ENCODE measurements at regions not wholly inside any gene's neighbourhood (a gene's known extent, or its start where the extent isn't known, plus 50 kb on each side); places are given as distances from the start of the nearest gene placed in this dataset.

DNA sequence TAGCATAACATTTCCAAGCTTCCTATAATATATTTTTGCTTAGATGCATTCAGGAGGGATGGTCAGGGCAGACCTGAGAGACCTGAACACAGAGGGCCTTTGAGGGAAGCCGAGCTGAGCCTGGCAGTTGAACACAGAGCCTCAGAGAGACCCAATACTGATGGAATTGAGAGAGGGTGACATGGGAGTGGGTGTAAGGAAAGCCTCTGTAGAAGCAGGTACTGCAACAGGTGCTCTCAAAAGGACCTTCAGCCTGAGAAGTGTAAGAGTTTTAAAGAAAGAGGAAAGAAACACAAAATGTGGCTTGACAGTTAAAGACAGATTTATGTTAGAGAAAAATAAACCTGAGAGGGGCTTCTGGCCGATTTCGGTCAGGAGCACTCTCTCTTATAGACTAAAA is 73.9 kb upstream of the PGBD5 start:
- Histone ChIP-seq H3K27ac (ENCODE audit: low read depth in 2 of 2, low read length in 1 of 2) (no peak overlapping the region), H2AFZ (ENCODE audit: low read depth) (no peak overlapping the region), H3K27me3 (ENCODE audit: insufficient read depth) (no peaks in the 10 kb centered on the region), H3K9me2 (no peaks in the 10 kb centered on the region), H3K4me1 (ENCODE audit: control insufficient read depth in 1 of 2, insufficient read depth in 2 of 2, low read depth in 1 of 2, low read length in 1 of 2) (no peaks in the 10 kb centered on the region; a peak in 1 of 4 replicates), H3K4me3 (ENCODE audit: low read depth in 2 of 2, low read length in 1 of 2) (no peak overlapping the region), H3F3A (replicated peaks; ENCODE audit: insufficient read depth) (no peaks in the 10 kb centered on the region), H4K20me1 (ENCODE audit: insufficient read depth) (no peaks in the 10 kb centered on the region), H3K79me2 (ENCODE audit: insufficient read depth) (no peaks in the 10 kb centered on the region), H3K36me3 (replicated peaks in 1 of 2; ENCODE audit: control insufficient read depth in 1 of 2, insufficient read depth in 2 of 2, low read length in 1 of 2) (no peaks in the 10 kb centered on the region), H3K9me3 (no peaks in the 10 kb centered on the region), H3K9ac (no peak overlapping the region), H3K4me2 (no peak overlapping the region)
- 10% methylated on average over 3 of the region's 3 CpGs for WGBS (ENCODE audit: low lambda C conversion rate)
- ChIA-PET POLR2A (no interaction called here), CTCF (no interaction called here)
- no peak for DNase-seq
- TF ChIP-seq JUND (IDR thresholded peaks at IDR 0.05) (no peak), EZH2phosphoT487 (IDR thresholded peaks at IDR 0.05; ENCODE audit: borderline replicate concordance, low read depth) (no peak), FOXM1 (IDR thresholded peaks at IDR 0.05; ENCODE audit: low read depth) (no peak), GATA2 (CRISPR knock-in tag; IDR thresholded peaks at IDR 0.05) (no peak), GABPA (IDR thresholded peaks at IDR 0.05; ENCODE audit: low read depth) (no peak), ELF1 (IDR thresholded peaks at IDR 0.05) (no peak), TEAD4 (IDR thresholded peaks at IDR 0.05; ENCODE audit: borderline replicate concordance, insufficient read depth) (no peak), MAX (IDR thresholded peaks at IDR 0.05; ENCODE audit: low read depth) (no peak), NFIC (IDR thresholded peaks at IDR 0.05; ENCODE audit: borderline replicate concordance) (no peak), TAF1 (IDR thresholded peaks at IDR 0.05; ENCODE audit: borderline replicate concordance, low read depth, low read length) (no peak), SMC3 (IDR thresholded peaks at IDR 0.05; ENCODE audit: low read depth, low read length) (no peak), POLR2AphosphoS5 (IDR thresholded peaks at IDR 0.05; ENCODE audit: low read depth, low read length) (no peak), SIN3A (IDR thresholded peaks at IDR 0.05; ENCODE audit: borderline replicate concordance, low read depth, low read length) (no peak), EP300 (IDR thresholded peaks at IDR 0.05; ENCODE audit: borderline replicate concordance in 1 of 2, low read depth in 1 of 2, low read length in 1 of 2) (no peak), FOXJ3 (CRISPR knock-in tag; IDR thresholded peaks at IDR 0.05) (no peak)
- TF ChIP-seq, protein P1, sequence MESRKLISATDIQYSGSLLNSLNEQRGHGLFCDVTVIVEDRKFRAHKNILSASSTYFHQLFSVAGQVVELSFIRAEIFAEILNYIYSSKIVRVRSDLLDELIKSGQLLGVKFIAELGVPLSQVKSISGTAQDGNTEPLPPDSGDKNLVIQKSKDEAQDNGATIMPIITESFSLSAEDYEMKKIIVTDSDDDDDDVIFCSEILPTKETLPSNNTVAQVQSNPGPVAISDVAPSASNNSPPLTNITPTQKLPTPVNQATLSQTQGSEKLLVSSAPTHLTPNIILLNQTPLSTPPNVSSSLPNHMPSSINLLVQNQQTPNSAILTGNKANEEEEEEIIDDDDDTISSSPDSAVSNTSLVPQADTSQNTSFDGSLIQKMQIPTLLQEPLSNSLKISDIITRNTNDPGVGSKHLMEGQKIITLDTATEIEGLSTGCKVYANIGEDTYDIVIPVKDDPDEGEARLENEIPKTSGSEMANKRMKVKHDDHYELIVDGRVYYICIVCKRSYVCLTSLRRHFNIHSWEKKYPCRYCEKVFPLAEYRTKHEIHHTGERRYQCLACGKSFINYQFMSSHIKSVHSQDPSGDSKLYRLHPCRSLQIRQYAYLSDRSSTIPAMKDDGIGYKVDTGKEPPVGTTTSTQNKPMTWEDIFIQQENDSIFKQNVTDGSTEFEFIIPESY (IDR thresholded peaks at IDR 0.05; ENCODE audit: borderline replicate concordance, low read depth), result no peak

- POLR2A ChIA-PET, result no interaction called here
- 40% methylated on average over 4 of the region's 4 CpGs for WGBS (ENCODE audit: low lambda C conversion rate)
- DNase-seq, result no peak
- CTCF ChIA-PET, result no interaction called here
- Histone ChIP-seq H2AFZ (ENCODE audit: low read depth) (no peak overlapping the region), H3K27ac (ENCODE audit: low read depth in 2 of 2, low read length in 1 of 2) (no peak overlapping the region), H3K4me2 (no peak overlapping the region), H3K9ac (no peak overlapping the region), H3K9me2 (no peaks in the 10 kb centered on the region), H3K4me3 (ENCODE audit: low read depth in 2 of 2, low read length in 1 of 2) (no peak overlapping the region), H3K9me3 (no peaks in the 10 kb centered on the region), H3K36me3 (replicated peaks in 1 of 2; ENCODE audit: control insufficient read depth in 1 of 2, insufficient read depth in 2 of 2, low read length in 1 of 2) (no peaks in the 10 kb centered on the region), H4K20me1 (ENCODE audit: insufficient read depth) (no peaks in the 10 kb centered on the region), H3K4me1 (ENCODE audit: control insufficient read depth in 1 of 2, insufficient read depth in 2 of 2, low read depth in 1 of 2, low read length in 1 of 2) (no peaks in the 10 kb centered on the region; a peak in 1 of 4 replicates), H3K27me3 (ENCODE audit: insufficient read depth) (no peaks in the 10 kb centered on the region), H3F3A (replicated peaks; ENCODE audit: insufficient read depth) (no peaks in the 10 kb centered on the region), H3K79me2 (ENCODE audit: insufficient read depth) (no peaks in the 10 kb centered on the region)
- TF ChIP-seq TCF12 (IDR thresholded peaks at IDR 0.05), result no peak
- no peak for TF ChIP-seq GATA2 (CRISPR knock-in tag; IDR thresholded peaks at IDR 0.05)
- TF ChIP-seq NFIC (IDR thresholded peaks at IDR 0.05; ENCODE audit: borderline replicate concordance), result no peak
- TF ChIP-seq REST (IDR thresholded peaks at IDR 0.05; ENCODE audit: low read depth, low read length), result no peak
- no peak for TF ChIP-seq NRF1 (IDR thresholded peaks at IDR 0.05; ENCODE audit: low read depth, low read length)
- no peak for TF ChIP-seq ELF1 (IDR thresholded peaks at IDR 0.05)
- no peak for TF ChIP-seq FOSL2 (IDR thresholded peaks at IDR 0.05; ENCODE audit: borderline replicate concordance, low read depth)
- TF ChIP-seq, protein P2, sequence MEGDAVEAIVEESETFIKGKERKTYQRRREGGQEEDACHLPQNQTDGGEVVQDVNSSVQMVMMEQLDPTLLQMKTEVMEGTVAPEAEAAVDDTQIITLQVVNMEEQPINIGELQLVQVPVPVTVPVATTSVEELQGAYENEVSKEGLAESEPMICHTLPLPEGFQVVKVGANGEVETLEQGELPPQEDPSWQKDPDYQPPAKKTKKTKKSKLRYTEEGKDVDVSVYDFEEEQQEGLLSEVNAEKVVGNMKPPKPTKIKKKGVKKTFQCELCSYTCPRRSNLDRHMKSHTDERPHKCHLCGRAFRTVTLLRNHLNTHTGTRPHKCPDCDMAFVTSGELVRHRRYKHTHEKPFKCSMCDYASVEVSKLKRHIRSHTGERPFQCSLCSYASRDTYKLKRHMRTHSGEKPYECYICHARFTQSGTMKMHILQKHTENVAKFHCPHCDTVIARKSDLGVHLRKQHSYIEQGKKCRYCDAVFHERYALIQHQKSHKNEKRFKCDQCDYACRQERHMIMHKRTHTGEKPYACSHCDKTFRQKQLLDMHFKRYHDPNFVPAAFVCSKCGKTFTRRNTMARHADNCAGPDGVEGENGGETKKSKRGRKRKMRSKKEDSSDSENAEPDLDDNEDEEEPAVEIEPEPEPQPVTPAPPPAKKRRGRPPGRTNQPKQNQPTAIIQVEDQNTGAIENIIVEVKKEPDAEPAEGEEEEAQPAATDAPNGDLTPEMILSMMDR (IDR thresholded peaks at IDR 0.05), result no peak
- no peak for TF ChIP-seq RAD21 (IDR thresholded peaks at IDR 0.05; ENCODE audit: low read length)
- TF ChIP-seq RXRA (IDR thresholded peaks at IDR 0.05; ENCODE audit: borderline replicate concordance, low read depth), result no peak
These were observed 73.4 kb upstream of the PGBD5 start for GRCh38 chr1:230499496-230499895.
